NOMO-1 (cell line): ENCODE measurements at regions not wholly inside any gene's neighbourhood (a gene's known extent, or its start where the extent isn't known, plus 50 kb on each side); places are given as distances from the start of the nearest gene placed in this dataset.

Experiments used
- DNase-seq, 2 experiments: peaks; one replicate each; lab custom pipeline; 2025; ENCODE audit not compliant: unreplicated experiment in 2 of 2; lab: John Stamatoyannopoulos, UW

- DNase-seq = no peak
Observed at GRCh38 chr2:226153553-226153952, 646.1 kb downstream of the IRS1 start.

GRCh38 chr2:226151157-226151556 lies 648.5 kb downstream of the IRS1 start:
- no peak for DNase-seq

- no peak for DNase-seq
Observed at GRCh38 chr2:226143091-226143490, 656.5 kb downstream of the IRS1 start.

GRCh38 chr2:226142463-226142862 lies 657.2 kb downstream of the IRS1 start:
- no peak for DNase-seq

GRCh38 chr2:226140594-226140993 lies 659.0 kb downstream of the IRS1 start:
- DNase-seq = no peak

- DNase-seq = peak in 1 of 2 experiments; percentile 19
Observed at GRCh38 chr2:226139759-226140158, 659.9 kb downstream of the IRS1 start.

- peak; percentile 82 to 96 for DNase-seq
Observed at GRCh38 chr2:226137201-226137811, 662.3 kb downstream of the IRS1 start.

- DNase-seq = peak; percentile 80 to 90
Observed at GRCh38 chr2:226136739-226137138, 662.9 kb downstream of the IRS1 start.

- DNase-seq = no peak
Observed at GRCh38 chr2:226135861-226136548, 663.6 kb downstream of the IRS1 start.

GRCh38 chr2:226132323-226133215 lies 667.1 kb downstream of the IRS1 start:
- DNase-seq = no peak

GRCh38 chr2:226131299-226131784 lies 668.3 kb downstream of the IRS1 start:
- peak; percentile 39 to 48 for DNase-seq

GRCh38 chr2:226130192-226130591 lies 669.4 kb downstream of the IRS1 start:
- no peak for DNase-seq

GRCh38 chr2:226127682-226128081 lies 671.9 kb downstream of the IRS1 start:
- no peak for DNase-seq

GRCh38 chr2:226126104-226126503 lies 673.5 kb downstream of the IRS1 start:
- DNase-seq = no peak

- no peak for DNase-seq
Observed at GRCh38 chr2:226125176-226125883, 674.3 kb downstream of the IRS1 start.

GRCh38 chr2:226124548-226125011 lies 675.0 kb downstream of the IRS1 start:
- DNase-seq = no peak

- no peak for DNase-seq
Observed at GRCh38 chr2:226123300-226123699, 676.3 kb downstream of the IRS1 start.

GRCh38 chr2:226122041-226122440 lies 677.6 kb downstream of the IRS1 start:
- peak; percentile 70 to 89 for DNase-seq

- peak; percentile 37 to 41 for DNase-seq
Observed at GRCh38 chr2:226121046-226121738, 678.4 kb downstream of the IRS1 start.
